Suprapubic skin (tissue), 4 donors: ENCODE measurements at regions not wholly inside any gene's neighbourhood (a gene's known extent, or its start where the extent isn't known, plus 50 kb on each side); places are given as distances from the start of the nearest gene placed in this dataset.

Experiments
- DNase-seq, 2 donors: peaks; one replicate each; pipeline ENCODE4 v3.0.0-alpha.2; 2019; ENCODE audit warnings: low spot score in 2 of 2
- H3K27ac ChIP-seq: fragments of 200-600 bp; sonication (generic); one replicate; pipeline ENCODE4 v1.5.1; 2019
- H3K27me3 ChIP-seq: fragments of 200-600 bp; sonication (generic); one replicate; pipeline ENCODE4 v1.5.1; 2019
- H3K36me3 ChIP-seq: fragments of 200-600 bp; sonication (generic); one replicate; pipeline ENCODE4 v1.5.1; 2019
- H3K4me1 ChIP-seq: fragments of 200-600 bp; sonication (generic); one replicate; pipeline ENCODE4 v1.5.1; 2019
- H3K4me3 ChIP-seq: fragments of 200-600 bp; sonication (generic); one replicate; pipeline ENCODE4 v1.5.1; 2019; ENCODE audit warnings: mild to moderate bottlenecking
- H3K9me3 ChIP-seq: fragments of 200-600 bp; sonication (generic); one replicate; pipeline ENCODE4 v1.5.1; 2019
- CTCF ChIP-seq, 2 donors: fragments of 200-600 bp in 1 of 2; fragments of 450-650 bp in 1 of 2; sonication (generic) in 1 of 2; IDR thresholded peaks; one replicate each; pipeline ENCODE4 v1.5.1; 2016 to 2019; ENCODE audit warnings: antibody characterized with exemption in 2 of 2, mild to moderate bottlenecking in 1 of 2, moderate library complexity in 1 of 2
- EP300 ChIP-seq: sonication (generic); formaldehyde crosslinking; IDR thresholded peaks from one replicate; pipeline ENCODE4 v1.6.1; 2017; ENCODE audit warnings: antibody characterized with exemption
- POLR2A ChIP-seq, 2 donors: fragments of 450-650 bp; IDR thresholded peaks; one replicate each; pipeline ENCODE4 v1.6.1; 2017; ENCODE audit warnings: antibody characterized with exemption in 2 of 2, mild to moderate bottlenecking in 2 of 2, moderate library complexity in 2 of 2
- POLR2AphosphoS5 ChIP-seq, 3 donors: sonication (generic); formaldehyde crosslinking; IDR thresholded peaks; one replicate each; pipeline ENCODE4 v1.6.1; 2017; ENCODE audit warnings: antibody characterized with exemption in 3 of 3
- WGBS: methylation state at CpG from one replicate; pipeline ENCODE4 v1.1.5; 2018; 5-methylcytosine and 5-hydroxymethylcytosine counted together

GRCh38 chr4:130559268-130559667, 1463.3 kb downstream of the C4orf33 start:
- TF ChIP-seq EP300: no peak
- no peak for TF ChIP-seq POLR2A (IDR thresholded peaks at IDR 0.05)
- H3K4me3 ChIP-seq: no peak overlapping the region
- WGBS: 46% methylated on average over 2 of the region's 2 CpGs

GRCh38 chr4:130563185-130563888, 1467.4 kb downstream of the C4orf33 start:
- H3K4me1 ChIP-seq: no peaks in the 10 kb centered on the region
- H3K27me3 ChIP-seq: no peaks in the 10 kb centered on the region
- WGBS: 29% methylated on average over 8 of the region's 8 CpGs
- H3K9me3 ChIP-seq: no peaks in the 10 kb centered on the region
- H3K4me3 ChIP-seq: peak overlapping the region; percentile 22
- no peak for DNase-seq
- no peaks in the 10 kb centered on the region for H3K36me3 ChIP-seq
- H3K27ac ChIP-seq: no peak overlapping the region
- no peak for TF ChIP-seq POLR2A (IDR thresholded peaks at IDR 0.05)
- TF ChIP-seq CTCF (IDR thresholded peaks at IDR 0.05): peak in 1 of 2 donors; percentile 11

More at GRCh38 chr4:130559268-130559667, 1463.3 kb downstream of the C4orf33 start:
- H3K27me3 ChIP-seq: no peaks in the 10 kb centered on the region
- no peaks in the 10 kb centered on the region for H3K9me3 ChIP-seq
- no peak for DNase-seq
- no peak overlapping the region for H3K27ac ChIP-seq
- no peaks in the 10 kb centered on the region for H3K36me3 ChIP-seq
- no peaks in the 10 kb centered on the region for H3K4me1 ChIP-seq

- no peaks in the 10 kb centered on the region for H3K36me3 ChIP-seq
- H3K27ac ChIP-seq: no peak overlapping the region
- DNase-seq: no peak
- H3K4me1 ChIP-seq: no peaks in the 10 kb centered on the region
- H3K4me3 ChIP-seq: peak overlapping the region; percentile 22
- H3K27me3 ChIP-seq: no peaks in the 10 kb centered on the region
- H3K9me3 ChIP-seq: no peaks in the 10 kb centered on the region
- WGBS: 28% methylated on average over 1 of the region's 1 CpG
- TF ChIP-seq POLR2AphosphoS5 (IDR thresholded peaks at IDR 0.05) (no peak), CTCF (IDR thresholded peaks at IDR 0.05) (no peak), EP300 (no peak), POLR2A (IDR thresholded peaks at IDR 0.05) (no peak)
These were observed 1468.0 kb downstream of the C4orf33 start for GRCh38 chr4:130563889-130564418.

- Histone ChIP-seq H3K36me3 (no peaks in the 10 kb centered on the region), H3K4me3 (no peak overlapping the region), H3K27ac (no peak overlapping the region), H3K9me3 (no peaks in the 10 kb centered on the region), H3K27me3 (no peaks in the 10 kb centered on the region), H3K4me1 (no peaks in the 10 kb centered on the region)
- TF ChIP-seq EP300 (no peak), POLR2A (IDR thresholded peaks at IDR 0.05) (no peak), POLR2AphosphoS5 (IDR thresholded peaks at IDR 0.05) (no peak), CTCF (IDR thresholded peaks at IDR 0.05) (no peak)
- DNase-seq: no peak
- WGBS: 65% methylated on average over 1 of the region's 1 CpG
These were observed 1472.8 kb downstream of the C4orf33 start for GRCh38 chr4:130568746-130569145.

GRCh38 chr4:130573742-130574141, 1477.8 kb downstream of the C4orf33 start:
- DNase-seq: no peak
- Histone ChIP-seq H3K4me3 (no peak overlapping the region), H3K27me3 (no peaks in the 10 kb centered on the region), H3K36me3 (no peaks in the 10 kb centered on the region), H3K4me1 (no peaks in the 10 kb centered on the region), H3K27ac (no peak overlapping the region), H3K9me3 (no peaks in the 10 kb centered on the region)
- no peak for TF ChIP-seq CTCF (IDR thresholded peaks at IDR 0.05)
- TF ChIP-seq POLR2AphosphoS5 (IDR thresholded peaks at IDR 0.05): no peak
- TF ChIP-seq EP300: no peak
- no peak for TF ChIP-seq POLR2A (IDR thresholded peaks at IDR 0.05)
- WGBS: 41% methylated on average over 1 of the region's 1 CpG
